Stimulated activated CD8-positive, alpha-beta memory T cell treated with anti-CD3 and anti-CD28 coated beads, Interleukin-4, amount 100 ng/mL, for 1 hour (primary cell): ENCODE measurements at regions not wholly inside any gene's neighbourhood (a gene's known extent, or its start where the extent isn't known, plus 50 kb on each side); places are given as distances from the start of the nearest gene placed in this dataset.

Experiments
- DNase-seq, 2 donors: peaks; one replicate each; pipeline ENCODE4 v3.0.0-alpha.2; 2020; ENCODE audit warnings: low read depth in 2 of 2, low spot score in 1 of 2

DNA sequence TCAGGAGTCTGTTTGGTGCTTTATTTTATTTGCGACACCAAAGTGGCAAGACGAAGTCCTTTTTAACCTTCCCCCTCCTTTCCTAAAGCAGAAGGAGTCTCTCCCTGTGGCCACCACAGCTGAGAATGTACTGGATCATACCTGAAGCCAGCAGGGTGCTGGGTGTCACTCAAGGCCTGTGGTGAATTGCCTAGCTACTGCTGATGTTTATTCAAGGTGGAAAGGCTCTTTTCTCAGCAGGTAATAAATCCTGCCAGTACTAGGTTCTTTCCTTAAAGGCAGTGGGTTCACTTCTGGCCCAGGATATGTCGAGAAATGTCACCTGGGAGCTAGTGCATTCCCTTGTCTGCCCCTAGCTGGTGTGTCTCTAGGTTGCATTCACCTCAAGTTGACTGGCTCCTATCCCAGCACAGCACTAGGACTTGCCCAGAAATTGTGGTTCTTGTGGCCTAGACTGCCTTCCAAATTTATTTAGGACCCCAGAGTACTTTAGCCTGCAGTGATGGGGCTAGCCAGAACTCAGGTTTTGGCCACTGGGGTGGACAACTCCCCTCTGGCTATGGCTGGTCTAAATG is 60.8 kb upstream of the FAM3C start:
- no peak for DNase-seq

DNA sequence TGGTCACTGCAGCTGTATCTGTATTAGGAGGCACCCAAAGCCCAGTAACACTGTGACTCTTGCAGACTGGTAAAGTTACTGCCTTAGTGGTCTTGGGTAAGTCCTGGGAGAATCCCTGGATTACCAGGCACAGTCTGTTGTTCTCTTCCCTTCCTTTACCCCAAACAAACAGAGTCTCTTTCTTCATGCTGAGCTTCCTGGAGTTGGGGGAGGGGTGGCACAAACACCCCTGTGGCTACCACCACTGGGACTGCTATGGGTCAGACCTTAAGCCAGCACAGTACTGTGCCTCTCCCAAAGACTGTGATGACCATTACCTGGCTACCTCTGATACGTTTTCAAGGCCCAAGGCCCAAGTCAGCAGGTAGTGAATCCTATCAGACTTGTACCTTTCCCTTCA is 59.9 kb upstream of the FAM3C start:
- DNase-seq, result no peak

DNA sequence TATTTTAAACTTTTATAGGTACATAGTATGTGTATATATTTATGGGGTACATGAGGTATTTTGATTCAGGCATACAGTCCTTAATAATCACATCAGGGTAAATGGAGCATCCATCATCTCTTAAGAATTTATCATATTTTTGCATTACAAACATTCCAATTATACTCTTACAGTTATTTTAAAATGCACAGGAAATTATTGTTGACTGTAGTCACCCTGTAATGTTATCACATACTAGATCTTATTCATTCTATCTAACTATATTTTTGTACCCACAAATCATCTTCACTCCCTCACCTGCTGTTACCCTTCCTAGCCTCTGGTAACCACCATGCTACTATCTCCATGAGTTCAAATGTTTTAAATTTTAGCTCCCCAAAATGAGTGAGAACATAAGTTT is 56.3 kb upstream of the FAM3C start:
- no peak for DNase-seq

DNA sequence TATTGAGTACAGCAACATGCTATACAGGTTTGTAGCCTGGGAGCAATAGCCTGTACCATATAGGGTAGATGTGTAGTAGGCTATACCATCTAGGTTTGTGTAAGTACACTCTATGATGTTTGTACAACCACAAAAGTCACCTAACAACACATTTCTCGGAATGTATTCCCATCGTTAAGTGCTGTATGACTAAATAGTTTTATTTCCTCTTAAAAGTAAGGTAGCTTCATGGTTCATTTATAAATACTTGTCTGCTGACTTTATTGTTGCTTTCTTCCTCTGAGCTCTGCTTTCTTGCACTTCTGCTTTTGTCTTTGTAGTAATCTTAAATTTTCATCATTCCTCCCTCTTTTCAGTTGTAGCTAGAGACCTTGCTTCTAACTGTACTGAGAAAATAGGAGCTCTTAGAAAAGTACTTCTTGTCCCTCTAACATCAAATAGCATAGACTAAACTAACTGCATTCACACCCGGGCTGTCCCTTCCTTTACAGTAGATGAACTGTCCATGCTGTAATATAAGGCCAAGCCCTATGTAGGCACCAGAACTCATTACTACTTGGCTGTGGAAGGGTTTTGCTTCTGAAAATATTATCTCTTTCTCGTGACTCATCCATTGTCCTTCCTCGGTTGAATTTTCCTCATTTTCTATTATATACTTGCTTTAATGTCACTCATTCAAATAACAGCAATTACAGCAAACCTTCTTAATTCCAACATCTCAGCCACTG is 55.4 kb upstream of the FAM3C start:
- no peak for DNase-seq

DNA sequence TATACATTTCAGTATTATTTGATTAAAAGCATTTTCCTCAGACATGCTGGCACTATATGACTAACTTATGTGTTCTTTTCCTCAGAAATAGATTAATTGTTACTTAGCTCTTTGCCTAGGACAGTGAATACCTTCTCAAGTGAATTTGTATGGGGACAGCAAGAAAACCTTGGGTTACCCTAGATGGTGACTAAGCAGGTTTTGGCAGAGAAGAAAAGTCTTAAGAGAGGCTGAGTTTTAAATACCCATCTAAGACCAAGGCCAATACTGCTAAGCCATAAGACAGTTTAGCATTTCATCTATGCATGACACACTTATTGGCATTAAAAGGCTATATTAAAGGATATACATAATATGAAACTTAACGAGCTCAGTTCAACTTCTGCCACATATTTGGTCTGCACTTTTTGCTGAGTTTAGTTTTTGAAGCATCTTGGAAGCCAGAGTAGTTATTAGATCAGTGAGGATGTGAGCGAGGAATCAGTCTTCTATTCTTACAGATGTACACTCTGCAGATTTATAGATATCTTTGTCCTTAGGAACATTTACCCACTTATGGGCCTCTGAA is 54.6 kb upstream of the FAM3C start:
- no peak for DNase-seq

DNA sequence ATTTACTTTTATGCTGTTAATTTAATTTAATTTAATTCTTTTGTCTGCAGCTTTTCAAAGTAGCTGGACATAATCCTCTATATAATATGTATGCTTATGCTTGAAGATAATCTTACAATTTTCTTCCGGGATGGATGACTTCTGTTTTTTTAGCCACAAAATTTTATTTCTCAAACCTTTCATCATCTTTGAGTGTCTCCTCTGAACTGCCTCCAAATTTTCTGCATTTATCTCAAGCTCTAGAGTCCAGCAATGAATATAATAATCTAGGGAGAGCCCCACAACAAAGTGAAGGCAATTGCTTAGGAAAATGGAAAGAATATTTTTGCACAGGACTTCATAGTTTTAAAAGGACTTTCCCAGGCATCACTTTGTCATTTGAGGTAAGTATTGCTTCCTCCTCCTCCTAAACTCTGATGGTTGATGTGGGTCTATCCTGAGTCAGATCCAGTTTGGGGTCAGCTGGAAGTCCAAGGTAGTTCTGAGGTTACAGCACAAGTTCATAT is 53.7 kb upstream of the FAM3C start:
- no peak for DNase-seq

DNA sequence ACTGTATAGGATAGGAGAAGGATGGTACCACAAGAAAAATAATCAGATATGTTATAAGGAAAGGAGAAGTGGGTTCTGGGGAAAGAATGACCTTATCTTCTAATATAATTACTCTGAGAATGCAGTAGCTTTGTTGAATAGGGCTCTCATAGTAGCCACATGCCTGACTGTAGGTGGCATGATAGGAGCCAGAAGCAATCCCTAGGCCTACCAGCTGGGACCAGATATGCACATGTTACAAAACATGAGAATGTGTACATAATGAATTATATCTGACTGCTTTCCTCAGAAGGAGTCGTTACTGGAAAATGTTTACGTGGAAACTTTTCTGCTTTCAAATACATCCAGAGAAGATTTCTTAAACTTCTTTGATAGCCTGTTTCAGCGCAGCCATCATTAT is 53.2 kb upstream of the FAM3C start:
- DNase-seq, result no peak

DNA sequence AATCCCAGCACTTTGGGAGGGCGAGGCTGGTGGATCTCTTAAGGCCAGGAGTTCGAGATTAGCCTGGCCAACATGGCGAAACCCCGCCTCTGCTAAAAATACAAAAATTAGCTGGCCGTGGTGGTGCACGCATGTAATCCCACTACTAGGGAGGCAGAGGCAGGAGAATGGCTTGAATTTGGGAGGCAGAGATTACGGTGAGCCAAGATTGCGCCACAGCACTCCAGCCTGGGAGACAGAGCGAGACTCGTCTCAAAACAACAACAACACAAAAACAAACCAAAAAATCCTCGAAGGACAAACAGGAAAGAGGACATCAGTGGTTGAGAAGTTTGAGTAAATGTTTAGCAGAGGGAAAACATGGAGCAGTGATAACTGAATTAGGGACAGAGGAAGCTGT is 52.3 kb upstream of the FAM3C start:
- no peak for DNase-seq

DNA sequence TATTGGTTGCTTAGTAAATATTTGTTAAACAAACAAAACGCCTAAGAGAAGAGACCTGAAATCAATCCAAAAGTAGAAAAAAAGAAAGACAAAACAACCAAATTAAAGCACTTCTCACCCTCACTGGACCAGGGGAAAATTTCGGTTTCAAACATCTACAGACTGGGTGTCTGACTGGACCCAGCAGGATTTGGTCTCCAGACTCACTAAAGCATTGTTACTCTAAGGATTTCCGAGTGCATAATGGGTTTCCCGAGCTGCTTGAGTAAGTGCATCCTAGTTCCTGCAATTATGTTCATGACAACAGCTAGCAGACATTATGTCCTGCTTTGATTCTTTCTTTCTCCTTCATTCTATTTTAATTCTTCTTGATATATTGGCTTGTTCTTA is 51.8 kb upstream of the FAM3C start:
- no peak for DNase-seq

DNA sequence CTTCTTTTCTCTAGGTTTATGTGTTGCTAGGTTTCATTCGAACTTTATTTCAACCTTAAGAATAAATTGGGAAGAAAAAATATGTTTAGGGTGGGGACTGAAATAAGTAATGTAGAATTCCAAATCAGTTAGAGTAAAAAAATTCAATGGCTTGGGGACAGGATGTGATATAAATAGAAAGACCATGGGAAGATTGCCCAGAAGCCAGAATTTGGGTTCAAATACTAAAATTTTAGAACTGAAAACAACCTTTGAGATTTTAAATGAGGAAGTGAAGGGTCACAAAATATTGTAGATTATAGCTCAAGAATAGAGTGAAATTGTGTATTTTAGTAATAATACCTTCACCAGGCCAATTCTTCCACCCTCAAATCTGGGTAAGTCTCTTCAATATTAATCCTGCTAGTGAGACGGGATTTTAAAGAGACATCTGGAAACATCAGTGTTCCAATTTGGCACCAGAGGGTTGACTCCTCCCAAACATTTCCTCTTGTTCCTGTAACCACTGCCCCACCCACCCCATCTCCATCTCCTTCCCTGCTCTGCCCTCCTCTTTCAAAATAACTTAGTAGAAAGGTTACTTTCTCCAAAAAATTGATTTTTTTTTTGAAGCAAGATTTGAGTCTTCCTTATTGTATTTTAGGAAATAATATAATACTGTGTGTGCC is 51.3 kb upstream of the FAM3C start:
- no peak for DNase-seq

DNA sequence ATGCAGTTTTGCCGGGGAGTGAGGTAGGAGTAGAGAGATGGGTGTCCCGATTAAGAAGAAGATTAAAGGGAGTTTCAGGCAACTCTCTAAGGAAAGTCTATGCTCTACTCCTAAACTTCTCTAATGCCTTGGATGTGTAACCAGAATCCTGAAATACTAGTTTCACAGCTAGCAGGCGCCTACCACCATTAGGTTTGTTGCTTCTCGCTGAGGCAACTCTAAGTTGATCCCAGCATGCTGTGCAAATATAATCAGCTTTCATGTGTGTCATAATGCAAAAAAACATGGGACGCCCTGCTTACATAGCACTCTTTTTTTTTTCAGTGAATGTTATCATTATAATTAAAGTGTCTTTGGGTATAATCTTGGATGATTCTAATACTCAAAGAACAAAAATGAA is 50.4 kb upstream of the FAM3C start:
- no peak for DNase-seq
